Fibroblast of lung (primary cell): ENCODE measurements at regions not wholly inside any gene's neighbourhood (a gene's known extent, or its start where the extent isn't known, plus 50 kb on each side); places are given as distances from the start of the nearest gene placed in this dataset.

Source experiments
- EZH2 ChIP-seq: IDR thresholded peaks from 2 replicates; pipeline ENCODE4 v1.5.1; 2012; ENCODE audit warnings: low read length, control low read depth, mild to moderate bottlenecking; ENCODE audit errors: missing control alignments
- TF ChIP-seq, protein P1 (sequence below), 2 donors: IDR thresholded peaks in 1 of 2; conservative IDR thresholded peaks in 1 of 2; 1 replicate in 1 of 2; 2 replicates in 1 of 2; pipeline ENCODE4 v1.5.1; 2011 to 2012; ENCODE audit warnings: low read length in 2 of 2, control low read depth in 1 of 2, inconsistent platforms in 1 of 2, low read depth in 1 of 2, mild to moderate bottlenecking in 1 of 2

DNA sequence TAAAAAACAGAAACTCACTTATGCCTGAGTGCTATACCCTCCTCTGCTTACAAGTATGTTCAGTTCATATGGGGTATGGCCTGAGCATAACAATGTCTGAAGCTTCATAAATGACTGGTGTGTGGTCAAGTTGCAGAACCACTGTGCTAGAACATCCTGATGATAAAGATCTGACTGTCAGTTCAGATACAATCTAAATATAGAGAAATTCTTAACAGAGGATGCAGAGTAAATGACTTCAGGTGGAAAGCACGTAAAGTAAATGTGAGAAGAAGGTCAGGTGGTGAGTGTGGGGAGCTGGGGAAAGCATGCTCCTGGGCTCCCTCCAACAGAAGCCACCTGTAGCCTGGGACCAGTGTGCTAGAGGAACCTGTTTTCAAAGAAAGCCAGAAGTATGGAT lies 926.2 kb downstream of the TSN start:
- TF ChIP-seq, protein P1, sequence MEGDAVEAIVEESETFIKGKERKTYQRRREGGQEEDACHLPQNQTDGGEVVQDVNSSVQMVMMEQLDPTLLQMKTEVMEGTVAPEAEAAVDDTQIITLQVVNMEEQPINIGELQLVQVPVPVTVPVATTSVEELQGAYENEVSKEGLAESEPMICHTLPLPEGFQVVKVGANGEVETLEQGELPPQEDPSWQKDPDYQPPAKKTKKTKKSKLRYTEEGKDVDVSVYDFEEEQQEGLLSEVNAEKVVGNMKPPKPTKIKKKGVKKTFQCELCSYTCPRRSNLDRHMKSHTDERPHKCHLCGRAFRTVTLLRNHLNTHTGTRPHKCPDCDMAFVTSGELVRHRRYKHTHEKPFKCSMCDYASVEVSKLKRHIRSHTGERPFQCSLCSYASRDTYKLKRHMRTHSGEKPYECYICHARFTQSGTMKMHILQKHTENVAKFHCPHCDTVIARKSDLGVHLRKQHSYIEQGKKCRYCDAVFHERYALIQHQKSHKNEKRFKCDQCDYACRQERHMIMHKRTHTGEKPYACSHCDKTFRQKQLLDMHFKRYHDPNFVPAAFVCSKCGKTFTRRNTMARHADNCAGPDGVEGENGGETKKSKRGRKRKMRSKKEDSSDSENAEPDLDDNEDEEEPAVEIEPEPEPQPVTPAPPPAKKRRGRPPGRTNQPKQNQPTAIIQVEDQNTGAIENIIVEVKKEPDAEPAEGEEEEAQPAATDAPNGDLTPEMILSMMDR (conservative IDR thresholded peaks at IDR 0.05 in 1 of 2, IDR thresholded peaks at IDR 0.05 in 1 of 2; ENCODE audit: low read depth in 1 of 2, low read length in 2 of 2), result no peak
- no peak for TF ChIP-seq EZH2
